Ovary (tissue), 3 donors: ENCODE measurements at regions not wholly inside any gene's neighbourhood (a gene's known extent, or its start where the extent isn't known, plus 50 kb on each side); places are given as distances from the start of the nearest gene placed in this dataset.
"Not testable (repeated sequence)": the region's sequence is repeated elsewhere in the genome, so short reads cannot be mapped to it uniquely, and the experiment has no call there.

ENCODE experiments used
- POLR2A ChIP-seq: fragments of 450-650 bp; IDR thresholded peaks from one replicate; pipeline ENCODE4 v1.6.1; 2017; ENCODE audit warnings: antibody characterized with exemption, mild to moderate bottlenecking, moderate library complexity
- TF ChIP-seq, protein P1 (sequence below), 3 donors: fragments of 450-650 bp in 2 of 3; fragments of 200-600 bp in 1 of 3; IDR thresholded peaks; one replicate each; pipeline versions ENCODE4 v1.5.1 to v1.8.0; 2016 to 2022; ENCODE audit warnings: antibody characterized with exemption in 3 of 3, mild to moderate bottlenecking in 1 of 3
- donor health status: DM: no; HTN: no; CAD: no.

DNA sequence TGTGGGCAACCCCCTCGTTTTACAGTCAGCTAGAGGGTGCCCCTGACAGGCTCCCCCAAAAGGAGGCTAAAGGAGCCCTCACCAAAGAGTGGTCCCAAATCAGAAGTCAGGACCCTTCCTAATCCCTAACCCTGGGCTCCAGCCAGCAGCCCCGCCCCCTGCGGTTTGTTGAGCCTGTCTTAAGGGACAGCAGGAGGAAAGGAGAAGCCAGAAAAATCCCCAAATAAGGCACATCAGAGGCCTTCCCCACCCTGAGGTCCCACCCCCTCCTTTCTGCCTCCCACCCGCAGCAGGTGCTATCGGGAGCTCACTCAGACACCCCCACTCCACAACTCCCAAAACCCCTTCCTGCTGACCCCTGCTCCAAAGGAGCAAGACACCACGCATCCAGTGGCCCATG is 127.2 kb downstream of the TNFRSF13B start:
- TF ChIP-seq, protein P1, sequence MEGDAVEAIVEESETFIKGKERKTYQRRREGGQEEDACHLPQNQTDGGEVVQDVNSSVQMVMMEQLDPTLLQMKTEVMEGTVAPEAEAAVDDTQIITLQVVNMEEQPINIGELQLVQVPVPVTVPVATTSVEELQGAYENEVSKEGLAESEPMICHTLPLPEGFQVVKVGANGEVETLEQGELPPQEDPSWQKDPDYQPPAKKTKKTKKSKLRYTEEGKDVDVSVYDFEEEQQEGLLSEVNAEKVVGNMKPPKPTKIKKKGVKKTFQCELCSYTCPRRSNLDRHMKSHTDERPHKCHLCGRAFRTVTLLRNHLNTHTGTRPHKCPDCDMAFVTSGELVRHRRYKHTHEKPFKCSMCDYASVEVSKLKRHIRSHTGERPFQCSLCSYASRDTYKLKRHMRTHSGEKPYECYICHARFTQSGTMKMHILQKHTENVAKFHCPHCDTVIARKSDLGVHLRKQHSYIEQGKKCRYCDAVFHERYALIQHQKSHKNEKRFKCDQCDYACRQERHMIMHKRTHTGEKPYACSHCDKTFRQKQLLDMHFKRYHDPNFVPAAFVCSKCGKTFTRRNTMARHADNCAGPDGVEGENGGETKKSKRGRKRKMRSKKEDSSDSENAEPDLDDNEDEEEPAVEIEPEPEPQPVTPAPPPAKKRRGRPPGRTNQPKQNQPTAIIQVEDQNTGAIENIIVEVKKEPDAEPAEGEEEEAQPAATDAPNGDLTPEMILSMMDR (IDR thresholded peaks at IDR 0.05): not testable (repeated sequence)
- TF ChIP-seq POLR2A: not testable (repeated sequence)
